ENCODE measurements at regions not wholly inside any gene's neighbourhood (a gene's known extent, or its start where the extent isn't known, plus 50 kb on each side); places are given as distances from the start of the nearest gene placed in this dataset.

DNA sequence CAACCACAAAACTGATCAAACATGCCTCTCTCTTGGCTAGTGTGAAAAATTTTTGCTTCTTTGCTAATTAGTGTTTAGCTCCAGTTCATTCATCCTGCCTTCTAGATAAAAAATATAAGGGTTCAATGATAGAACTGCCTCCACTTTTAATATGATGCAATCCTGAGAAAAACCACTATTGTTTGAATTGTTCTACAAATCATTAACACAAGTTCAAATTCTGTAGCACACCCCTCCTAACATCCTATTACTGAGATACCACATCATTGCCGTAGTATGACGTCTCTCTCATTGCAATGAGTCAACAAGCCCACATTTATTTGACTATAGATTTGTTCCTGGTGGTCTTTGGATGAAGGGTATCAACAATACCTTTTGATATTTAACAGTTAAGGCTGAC is 365.8 kb upstream of the OPRM1 start:
- Histone ChIP-seq H3K4me1 (ENCODE audit: control insufficient read depth, insufficient read depth, low read length) (no peaks in the 10 kb centered on the region), H3K27ac (ENCODE audit: low read depth, low read length) (no peak overlapping the region), H3K36me3 (ENCODE audit: control insufficient read depth, insufficient read depth, low read length) (no peaks in the 10 kb centered on the region), H3K9me3 (ENCODE audit: control insufficient read depth, low read length) (no peaks in the 10 kb centered on the region), H3K27me3 (ENCODE audit: control insufficient read depth, insufficient read depth, low read length, poor library complexity, severe bottlenecking) (no peaks in the 10 kb centered on the region), H3K4me3 (ENCODE audit: low read length) (no peak overlapping the region), H3K9ac (ENCODE audit: extremely low read depth, low read length, poor library complexity, severe bottlenecking) (no peak overlapping the region)
- 92% methylated on average over 2 of the region's 2 CpGs; no CpG with 5 or more reads in 1 of the 2 experiments for WGBS, 2 experiments (ENCODE audit: insufficient coverage in 1 of 2, insufficient read length in 1 of 2)
- Mint-ChIP-seq H3K4me1 (no peaks in the 10 kb centered on the region), H3K36me3 (ENCODE audit: low read depth) (no peaks in the 10 kb centered on the region), H3K27me3 (ENCODE audit: insufficient read depth) (no peaks in the 10 kb centered on the region), H3K27ac (no peak overlapping the region), H3K9me3 (no peaks in the 10 kb centered on the region), H3K4me3 (no peak overlapping the region)
- no peak for DNase-seq
- TF ChIP-seq, protein P1, sequence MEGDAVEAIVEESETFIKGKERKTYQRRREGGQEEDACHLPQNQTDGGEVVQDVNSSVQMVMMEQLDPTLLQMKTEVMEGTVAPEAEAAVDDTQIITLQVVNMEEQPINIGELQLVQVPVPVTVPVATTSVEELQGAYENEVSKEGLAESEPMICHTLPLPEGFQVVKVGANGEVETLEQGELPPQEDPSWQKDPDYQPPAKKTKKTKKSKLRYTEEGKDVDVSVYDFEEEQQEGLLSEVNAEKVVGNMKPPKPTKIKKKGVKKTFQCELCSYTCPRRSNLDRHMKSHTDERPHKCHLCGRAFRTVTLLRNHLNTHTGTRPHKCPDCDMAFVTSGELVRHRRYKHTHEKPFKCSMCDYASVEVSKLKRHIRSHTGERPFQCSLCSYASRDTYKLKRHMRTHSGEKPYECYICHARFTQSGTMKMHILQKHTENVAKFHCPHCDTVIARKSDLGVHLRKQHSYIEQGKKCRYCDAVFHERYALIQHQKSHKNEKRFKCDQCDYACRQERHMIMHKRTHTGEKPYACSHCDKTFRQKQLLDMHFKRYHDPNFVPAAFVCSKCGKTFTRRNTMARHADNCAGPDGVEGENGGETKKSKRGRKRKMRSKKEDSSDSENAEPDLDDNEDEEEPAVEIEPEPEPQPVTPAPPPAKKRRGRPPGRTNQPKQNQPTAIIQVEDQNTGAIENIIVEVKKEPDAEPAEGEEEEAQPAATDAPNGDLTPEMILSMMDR (conservative IDR thresholded peaks at IDR 0.05): no peak

DNA sequence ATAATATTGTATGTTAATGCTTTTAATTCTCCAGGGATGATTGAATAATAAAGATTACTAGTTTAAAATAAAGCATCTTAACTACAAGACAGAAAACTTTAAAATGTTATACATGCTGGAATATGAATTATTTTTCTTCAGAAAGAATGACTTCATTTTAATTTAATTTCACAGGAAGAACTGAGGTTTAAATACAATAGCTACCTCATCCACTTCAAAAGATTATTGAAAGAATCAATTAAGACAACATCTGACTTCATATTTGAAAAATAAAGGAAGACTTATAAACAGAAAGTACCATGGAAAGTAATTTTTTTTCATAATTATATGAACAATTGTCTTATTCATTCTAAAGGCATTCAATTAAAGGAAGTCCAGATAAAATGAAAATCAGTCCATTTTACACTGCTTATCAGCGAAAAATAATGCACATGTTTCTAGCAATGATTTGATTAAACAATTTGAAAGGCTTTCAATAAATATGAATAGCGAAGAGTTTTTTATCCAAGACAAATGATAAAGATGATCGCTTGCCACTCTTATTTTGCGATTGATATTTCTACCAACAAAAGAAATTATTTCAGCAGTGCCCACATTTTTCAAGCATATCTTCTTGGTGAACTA is 368.5 kb upstream of the OPRM1 start:
- no peak for DNase-seq
- H3K4me1 Mint-ChIP-seq: no peaks in the 10 kb centered on the region
- H3K27me3 ChIP-seq (ENCODE audit: control insufficient read depth, insufficient read depth, low read length, poor library complexity, severe bottlenecking): no peaks in the 10 kb centered on the region
- no peak overlapping the region for H3K27ac Mint-ChIP-seq
- TF ChIP-seq, protein P1 (conservative IDR thresholded peaks at IDR 0.05): no peak
- H3K9ac ChIP-seq (ENCODE audit: extremely low read depth, low read length, poor library complexity, severe bottlenecking): no peak overlapping the region
- 83 to 96% methylated on average over 1 to 4 of the region's 4 CpGs for WGBS, 2 experiments (ENCODE audit: insufficient coverage in 1 of 2, insufficient read length in 1 of 2)
- H3K4me1 ChIP-seq (ENCODE audit: control insufficient read depth, insufficient read depth, low read length): no peaks in the 10 kb centered on the region
- no peak overlapping the region for H3K27ac ChIP-seq (ENCODE audit: low read depth, low read length)
- no peaks in the 10 kb centered on the region for H3K36me3 Mint-ChIP-seq (ENCODE audit: low read depth)
- H3K4me3 Mint-ChIP-seq: no peak overlapping the region
- no peaks in the 10 kb centered on the region for H3K9me3 ChIP-seq (ENCODE audit: control insufficient read depth, low read length)
- H3K36me3 ChIP-seq (ENCODE audit: control insufficient read depth, insufficient read depth, low read length): no peaks in the 10 kb centered on the region
- no peaks in the 10 kb centered on the region for H3K9me3 Mint-ChIP-seq
- H3K27me3 Mint-ChIP-seq (ENCODE audit: insufficient read depth): no peaks in the 10 kb centered on the region
- H3K4me3 ChIP-seq (ENCODE audit: low read length): no peak overlapping the region

DNA sequence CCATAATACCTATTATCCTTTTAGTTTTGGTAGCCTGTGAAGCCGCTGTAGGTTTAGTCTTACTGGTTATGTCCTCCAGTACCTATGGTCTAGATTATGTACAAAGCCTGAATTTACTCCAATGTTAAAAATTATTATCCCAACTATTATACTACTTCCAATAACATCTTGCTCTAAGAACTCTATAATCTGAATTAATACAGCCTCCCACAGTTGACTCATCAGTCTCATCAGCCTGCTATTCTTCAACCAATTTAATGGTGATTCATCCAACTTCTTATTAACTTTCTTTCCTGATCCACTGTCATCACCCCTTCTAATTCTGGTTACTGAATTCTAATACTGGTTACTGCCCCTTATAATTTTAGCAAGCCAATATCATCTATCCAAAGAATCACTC is 370.3 kb upstream of the OPRM1 start:
- Histone ChIP-seq H3K4me3 (ENCODE audit: low read length) (no peak overlapping the region), H3K9ac (ENCODE audit: extremely low read depth, low read length, poor library complexity, severe bottlenecking) (no peak overlapping the region), H3K27ac (ENCODE audit: low read depth, low read length) (no peak overlapping the region), H3K9me3 (ENCODE audit: control insufficient read depth, low read length) (no peaks in the 10 kb centered on the region), H3K4me1 (ENCODE audit: control insufficient read depth, insufficient read depth, low read length) (no peaks in the 10 kb centered on the region), H3K36me3 (ENCODE audit: control insufficient read depth, insufficient read depth, low read length) (no peaks in the 10 kb centered on the region), H3K27me3 (ENCODE audit: control insufficient read depth, insufficient read depth, low read length, poor library complexity, severe bottlenecking) (no peaks in the 10 kb centered on the region)
- H3K36me3 Mint-ChIP-seq (ENCODE audit: low read depth): no peaks in the 10 kb centered on the region
- no peaks in the 10 kb centered on the region for H3K4me1 Mint-ChIP-seq
- 80 to 100% methylated on average over 1 of the region's 1 CpG for WGBS, 2 experiments (ENCODE audit: insufficient coverage in 1 of 2, insufficient read length in 1 of 2)
- no peak overlapping the region for H3K27ac Mint-ChIP-seq
- TF ChIP-seq, protein P1 (conservative IDR thresholded peaks at IDR 0.05): no peak
- H3K27me3 Mint-ChIP-seq (ENCODE audit: insufficient read depth): no peaks in the 10 kb centered on the region
- DNase-seq: no peak
- no peak overlapping the region for H3K4me3 Mint-ChIP-seq
- H3K9me3 Mint-ChIP-seq: no peaks in the 10 kb centered on the region

Measured in endodermal cell (in vitro differentiated cells).